ENCODE measurements at regions not wholly inside any gene's neighbourhood (a gene's known extent, or its start where the extent isn't known, plus 50 kb on each side); places are given as distances from the start of the nearest gene placed in this dataset.
A peak's percentile ranks its signal among the peaks of the same experiment; 100 is the strongest.

DNA sequence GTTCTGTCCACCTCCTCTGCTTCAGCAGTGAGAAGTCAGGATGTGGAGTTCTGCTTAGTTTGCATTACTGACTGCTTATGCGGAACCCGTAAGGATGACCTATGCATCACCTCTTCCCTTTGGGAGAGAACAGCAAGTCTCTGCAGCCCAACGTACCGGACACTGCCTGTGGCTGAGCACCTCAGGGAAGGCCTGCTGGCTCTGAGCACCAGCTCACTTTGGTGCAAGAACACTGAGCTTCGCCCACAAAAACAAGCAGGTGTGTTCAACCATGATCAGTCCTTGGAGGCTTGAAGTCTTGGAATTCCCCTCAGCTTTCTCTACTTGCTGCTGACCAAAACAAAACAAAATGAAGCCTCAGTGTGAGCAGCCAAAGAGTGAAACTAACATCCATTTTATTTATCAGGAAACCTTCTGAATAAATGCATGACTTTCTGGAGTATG is 52.7 kb upstream of the NCK2 start:
- peak; percentile 52 for DNase-seq (ENCODE audit: low spot score)
- TF ChIP-seq, protein P1, sequence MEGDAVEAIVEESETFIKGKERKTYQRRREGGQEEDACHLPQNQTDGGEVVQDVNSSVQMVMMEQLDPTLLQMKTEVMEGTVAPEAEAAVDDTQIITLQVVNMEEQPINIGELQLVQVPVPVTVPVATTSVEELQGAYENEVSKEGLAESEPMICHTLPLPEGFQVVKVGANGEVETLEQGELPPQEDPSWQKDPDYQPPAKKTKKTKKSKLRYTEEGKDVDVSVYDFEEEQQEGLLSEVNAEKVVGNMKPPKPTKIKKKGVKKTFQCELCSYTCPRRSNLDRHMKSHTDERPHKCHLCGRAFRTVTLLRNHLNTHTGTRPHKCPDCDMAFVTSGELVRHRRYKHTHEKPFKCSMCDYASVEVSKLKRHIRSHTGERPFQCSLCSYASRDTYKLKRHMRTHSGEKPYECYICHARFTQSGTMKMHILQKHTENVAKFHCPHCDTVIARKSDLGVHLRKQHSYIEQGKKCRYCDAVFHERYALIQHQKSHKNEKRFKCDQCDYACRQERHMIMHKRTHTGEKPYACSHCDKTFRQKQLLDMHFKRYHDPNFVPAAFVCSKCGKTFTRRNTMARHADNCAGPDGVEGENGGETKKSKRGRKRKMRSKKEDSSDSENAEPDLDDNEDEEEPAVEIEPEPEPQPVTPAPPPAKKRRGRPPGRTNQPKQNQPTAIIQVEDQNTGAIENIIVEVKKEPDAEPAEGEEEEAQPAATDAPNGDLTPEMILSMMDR (IDR thresholded peaks at IDR 0.05; ENCODE audit: borderline replicate concordance, control extremely low read depth, extremely low read depth, insufficient read depth, missing control alignments), result no peak
- in situ Hi-C loops (cut with MboI; ENCODE audit: low sequenced_read_pairs, unreplicated experiment), result no loop called here

DNA sequence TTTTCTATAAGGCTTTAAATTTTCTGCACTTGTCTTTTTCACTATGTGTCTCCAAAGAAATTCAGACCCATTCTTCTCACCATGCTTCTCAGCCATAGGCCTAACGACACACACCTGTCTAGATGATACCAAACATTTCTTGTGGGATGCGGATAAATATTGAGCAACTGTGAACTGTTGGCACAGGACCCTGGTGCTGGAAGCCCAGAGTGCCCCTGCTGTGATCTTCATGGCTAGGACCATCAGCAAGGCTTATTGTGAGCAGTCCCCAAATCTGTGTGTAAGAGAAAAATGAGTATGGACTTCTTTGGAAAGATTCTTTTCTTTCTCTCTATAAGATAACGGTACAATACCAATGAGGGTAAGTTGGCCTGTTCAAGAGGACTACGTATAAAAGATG is 54.1 kb upstream of the NCK2 start:
- in situ Hi-C loops (cut with MboI; ENCODE audit: low sequenced_read_pairs, unreplicated experiment), result no loop called here
- no peak for DNase-seq (ENCODE audit: low spot score)
- TF ChIP-seq, protein P1 (IDR thresholded peaks at IDR 0.05; ENCODE audit: borderline replicate concordance, control extremely low read depth, extremely low read depth, insufficient read depth, missing control alignments), result no peak

DNA sequence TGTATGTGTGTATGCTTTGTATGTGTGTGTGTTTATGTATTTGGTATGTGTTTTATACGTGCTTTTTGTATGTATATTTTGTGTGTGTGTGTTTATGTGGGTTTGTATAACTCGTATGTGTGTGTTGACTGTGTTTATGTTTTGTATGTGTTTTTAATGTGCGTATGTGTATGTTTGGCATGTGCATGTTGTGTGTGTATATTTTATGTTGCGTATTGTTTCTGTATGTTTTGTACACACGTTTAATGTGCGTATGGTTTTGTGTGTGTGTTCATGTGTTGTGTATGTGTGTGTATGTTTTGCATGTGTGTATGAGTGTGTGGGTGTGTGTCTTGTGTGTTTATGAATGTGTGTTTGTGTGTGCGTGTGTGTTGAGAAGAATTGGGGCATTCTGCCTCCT is 55.2 kb upstream of the NCK2 start:
- in situ Hi-C loops (cut with MboI; ENCODE audit: low sequenced_read_pairs, unreplicated experiment), result no loop called here
- DNase-seq (ENCODE audit: low spot score), result no peak

DNA sequence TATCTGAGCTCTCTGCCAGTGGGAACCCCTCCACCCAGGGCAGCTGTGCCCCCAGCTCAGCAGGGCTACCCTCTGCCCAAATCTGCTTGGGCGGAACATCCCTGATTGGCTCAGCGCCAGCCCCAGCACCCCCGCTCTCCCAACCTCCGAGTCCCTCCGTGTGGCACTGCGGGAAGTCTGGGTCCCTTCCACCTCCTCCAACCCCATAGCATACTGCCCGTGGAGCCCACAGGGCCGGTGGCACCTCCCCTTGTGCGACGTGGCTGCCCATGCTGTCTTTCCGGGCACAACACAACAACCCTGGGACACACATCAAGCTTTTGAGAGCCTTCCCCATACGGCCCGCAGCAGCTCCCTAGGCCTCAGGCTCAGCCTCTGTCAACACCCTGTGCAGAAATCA is 55.8 kb upstream of the NCK2 start:
- in situ Hi-C loops (cut with MboI; ENCODE audit: low sequenced_read_pairs, unreplicated experiment), result no loop called here
- TF ChIP-seq, protein P1 (IDR thresholded peaks at IDR 0.05; ENCODE audit: borderline replicate concordance, control extremely low read depth, extremely low read depth, insufficient read depth, missing control alignments), result no peak

More for the DNA sequence above, 55.2 kb upstream of the NCK2 start:
- TF ChIP-seq, protein P1 (IDR thresholded peaks at IDR 0.05; ENCODE audit: borderline replicate concordance, control extremely low read depth, extremely low read depth, insufficient read depth, missing control alignments), result no peak

DNA sequence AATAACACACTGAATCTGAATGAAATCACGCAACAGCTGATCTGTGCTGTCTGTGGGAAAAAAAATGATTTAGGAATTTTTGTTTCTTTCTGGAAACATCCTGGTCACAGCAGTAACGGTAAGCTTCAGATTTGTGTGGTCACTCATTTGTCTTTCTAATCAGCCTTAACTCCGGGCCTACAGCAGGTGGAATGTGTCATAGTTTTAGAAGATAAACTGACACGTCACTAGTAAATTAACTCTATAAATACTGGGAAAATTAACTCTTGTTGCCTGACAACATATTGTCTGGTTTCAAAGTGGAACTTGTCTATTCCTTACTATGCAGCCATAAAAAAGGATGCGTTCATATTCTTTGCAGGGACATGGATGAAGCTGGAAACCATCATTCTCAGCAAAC is 58.1 kb upstream of the NCK2 start:
- in situ Hi-C loops (cut with MboI; ENCODE audit: low sequenced_read_pairs, unreplicated experiment), result no loop called here
- TF ChIP-seq, protein P1 (IDR thresholded peaks at IDR 0.05; ENCODE audit: borderline replicate concordance, control extremely low read depth, extremely low read depth, insufficient read depth, missing control alignments), result no peak
- no peak for DNase-seq (ENCODE audit: low spot score)

More for the DNA sequence above, 55.8 kb upstream of the NCK2 start:
- no peak for DNase-seq (ENCODE audit: low spot score)

DNA sequence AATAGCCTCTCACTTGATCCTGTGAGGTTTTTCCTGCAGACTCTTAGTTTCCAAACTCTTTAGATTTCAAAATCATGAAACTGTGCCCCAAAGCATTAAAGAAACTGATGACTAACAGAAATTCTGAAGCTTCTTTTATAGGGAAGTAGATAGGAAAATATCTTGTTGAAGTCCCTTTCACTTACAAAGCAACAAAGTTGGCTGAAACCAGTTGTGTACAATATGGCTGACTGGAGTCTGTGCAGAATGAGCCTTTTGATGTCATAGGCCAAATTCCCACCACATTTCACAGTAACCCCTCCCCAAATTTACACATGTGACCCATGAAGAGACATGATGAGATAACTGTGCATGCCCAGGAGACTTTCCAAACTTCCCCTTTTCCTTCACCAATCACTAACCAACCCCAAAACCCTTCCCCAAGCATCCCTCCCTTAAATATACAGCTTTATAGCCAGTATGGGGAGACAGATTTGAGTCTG is 61.7 kb upstream of the NCK2 start:
- in situ Hi-C loops (cut with MboI; ENCODE audit: low sequenced_read_pairs, unreplicated experiment), result no loop called here
- DNase-seq (ENCODE audit: low spot score), result no peak
- TF ChIP-seq, protein P1 (IDR thresholded peaks at IDR 0.05; ENCODE audit: borderline replicate concordance, control extremely low read depth, extremely low read depth, insufficient read depth, missing control alignments), result no peak

Data from GM13976 (cell line).